ENCODE measurements at regions not wholly inside any gene's neighbourhood (a gene's known extent, or its start where the extent isn't known, plus 50 kb on each side); places are given as distances from the start of the nearest gene placed in this dataset.
A peak's percentile ranks its signal among the peaks of the same experiment; 100 is the strongest.

DNA sequence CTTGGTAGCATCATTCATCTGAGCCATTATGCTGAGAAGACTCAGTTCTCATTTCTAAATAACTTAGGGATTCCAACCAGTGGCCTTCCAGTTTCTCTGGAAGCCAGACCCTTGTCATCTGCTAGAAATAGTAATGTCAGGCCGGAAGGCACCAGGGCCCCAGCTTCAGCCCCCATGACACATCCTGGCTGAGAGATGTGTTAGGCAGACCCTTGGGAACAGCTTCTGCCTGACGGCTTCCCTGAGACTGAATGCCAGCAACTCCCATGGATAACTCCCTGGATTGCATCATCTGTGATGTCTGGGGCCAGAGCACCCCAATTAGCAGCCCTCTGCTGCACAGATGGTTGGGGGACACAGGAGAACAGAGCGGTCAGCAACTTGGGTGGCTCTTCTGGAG lies 583.5 kb upstream of the TBX3 start:
- H3K4me3 ChIP-seq = no peak overlapping the region
- H3K4me1 ChIP-seq = no peaks in the 10 kb centered on the region

DNA sequence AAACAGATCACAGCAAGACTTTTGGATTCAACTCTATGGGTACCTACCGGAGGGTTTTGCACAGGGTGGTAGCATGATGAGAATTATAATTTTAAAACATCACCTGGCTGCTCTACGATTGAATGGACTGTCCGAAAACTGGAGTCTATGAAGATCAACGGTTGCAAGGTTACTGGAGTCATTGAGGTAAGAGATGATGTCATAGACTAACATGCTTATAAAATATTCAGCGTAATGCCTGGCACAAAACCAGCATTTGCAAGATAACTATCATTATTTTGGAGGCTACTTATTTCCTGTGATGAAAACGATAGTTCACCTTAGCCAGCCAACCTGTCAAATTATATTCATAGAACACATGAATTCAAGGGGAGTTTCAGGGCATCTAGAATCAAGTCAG lies 580.6 kb upstream of the TBX3 start:
- Histone ChIP-seq H3K4me1 (peaks cover 0 to 4% (median 0%) of the 10 kb centered on the region in 4 donors), H3K9me3 (no peaks in the 10 kb centered on the region), H3K27me3 (no peaks in the 10 kb centered on the region), H3K27ac (no peak overlapping the region), H3K36me3 (no peaks in the 10 kb centered on the region), H3K4me3 (no peak overlapping the region)
- no peak for DNase-seq
- WGBS, 2 donors = 76 to 79% methylated on average over 6 of the region's 6 CpGs
- no peak for ATAC-seq (ENCODE audit: low FRiP score in 2 of 2)
- TF ChIP-seq POLR2AphosphoS5 (IDR thresholded peaks at IDR 0.05) (no peak), POLR2A (IDR thresholded peaks at IDR 0.05) (no peak), EP300 (IDR thresholded peaks at IDR 0.05) (no peak)
- TF ChIP-seq, protein P1, sequence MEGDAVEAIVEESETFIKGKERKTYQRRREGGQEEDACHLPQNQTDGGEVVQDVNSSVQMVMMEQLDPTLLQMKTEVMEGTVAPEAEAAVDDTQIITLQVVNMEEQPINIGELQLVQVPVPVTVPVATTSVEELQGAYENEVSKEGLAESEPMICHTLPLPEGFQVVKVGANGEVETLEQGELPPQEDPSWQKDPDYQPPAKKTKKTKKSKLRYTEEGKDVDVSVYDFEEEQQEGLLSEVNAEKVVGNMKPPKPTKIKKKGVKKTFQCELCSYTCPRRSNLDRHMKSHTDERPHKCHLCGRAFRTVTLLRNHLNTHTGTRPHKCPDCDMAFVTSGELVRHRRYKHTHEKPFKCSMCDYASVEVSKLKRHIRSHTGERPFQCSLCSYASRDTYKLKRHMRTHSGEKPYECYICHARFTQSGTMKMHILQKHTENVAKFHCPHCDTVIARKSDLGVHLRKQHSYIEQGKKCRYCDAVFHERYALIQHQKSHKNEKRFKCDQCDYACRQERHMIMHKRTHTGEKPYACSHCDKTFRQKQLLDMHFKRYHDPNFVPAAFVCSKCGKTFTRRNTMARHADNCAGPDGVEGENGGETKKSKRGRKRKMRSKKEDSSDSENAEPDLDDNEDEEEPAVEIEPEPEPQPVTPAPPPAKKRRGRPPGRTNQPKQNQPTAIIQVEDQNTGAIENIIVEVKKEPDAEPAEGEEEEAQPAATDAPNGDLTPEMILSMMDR (IDR thresholded peaks at IDR 0.05) = no peak

More for the DNA sequence above, 583.5 kb upstream of the TBX3 start:
- H3K27ac ChIP-seq = no peak overlapping the region
- H3K27me3 ChIP-seq = no peaks in the 10 kb centered on the region
- ATAC-seq (ENCODE audit: low FRiP score in 2 of 2) = peak in 1 of 2 donors; percentile 32
- H3K9me3 ChIP-seq = no peaks in the 10 kb centered on the region
- TF ChIP-seq POLR2AphosphoS5 (IDR thresholded peaks at IDR 0.05) (no peak), POLR2A (IDR thresholded peaks at IDR 0.05) (no peak), EP300 (IDR thresholded peaks at IDR 0.05) (no peak)
- TF ChIP-seq, protein P1 (IDR thresholded peaks at IDR 0.05) = no peak
- no peak for DNase-seq
- no peaks in the 10 kb centered on the region for H3K36me3 ChIP-seq
- 86 to 87% methylated on average over 1 to 3 of the region's 3 CpGs for WGBS, 2 donors

DNA sequence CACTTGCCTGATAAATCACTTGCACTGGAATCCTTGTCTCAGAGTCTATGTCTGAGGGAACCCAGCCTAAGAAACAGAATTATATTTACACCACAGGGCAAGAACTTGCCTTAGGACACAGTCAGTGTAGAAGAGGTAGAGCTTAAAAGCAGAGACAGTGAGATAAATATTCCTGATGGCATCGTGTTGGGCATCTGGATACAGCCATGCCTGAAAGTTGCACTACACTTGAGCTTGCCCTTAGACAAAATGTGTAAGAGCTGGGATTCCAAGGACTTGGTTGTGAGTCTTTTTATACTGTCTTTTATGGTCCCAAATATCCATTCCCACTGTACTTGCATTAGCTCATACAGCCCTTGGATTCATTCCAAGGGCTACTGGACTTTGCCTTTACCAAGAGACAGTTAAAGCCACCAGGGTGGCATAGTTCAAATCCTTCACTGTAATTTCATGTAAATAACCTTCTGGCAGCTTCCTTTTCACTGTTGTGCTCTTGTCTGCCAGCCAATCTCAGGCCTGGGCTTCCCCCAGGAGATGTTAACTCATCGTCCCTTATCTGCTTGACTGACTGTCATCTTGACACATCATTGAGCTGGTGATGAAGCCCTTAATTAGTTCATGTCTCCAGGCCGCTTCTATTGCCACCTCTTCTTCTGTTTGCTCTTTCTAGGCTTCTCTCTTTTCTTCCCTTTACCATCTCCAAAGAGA lies 577.9 kb upstream of the TBX3 start:
- 58 to 59% methylated on average over 3 of the region's 3 CpGs for WGBS, 2 donors
- TF ChIP-seq POLR2A (IDR thresholded peaks at IDR 0.05) = no peak
- no peak for TF ChIP-seq EP300 (IDR thresholded peaks at IDR 0.05)
- TF ChIP-seq, protein P1 (IDR thresholded peaks at IDR 0.05) = no peak
- TF ChIP-seq POLR2AphosphoS5 (IDR thresholded peaks at IDR 0.05) = no peak
- Histone ChIP-seq H3K4me1 (peaks cover 0 to 4% (median 0%) of the 10 kb centered on the region in 4 donors), H3K27ac (no peak overlapping the region), H3K36me3 (no peaks in the 10 kb centered on the region), H3K9me3 (no peaks in the 10 kb centered on the region), H3K4me3 (no peak overlapping the region), H3K27me3 (no peaks in the 10 kb centered on the region)
- ATAC-seq (ENCODE audit: low FRiP score in 2 of 2) = no peak
- DNase-seq = no peak

DNA sequence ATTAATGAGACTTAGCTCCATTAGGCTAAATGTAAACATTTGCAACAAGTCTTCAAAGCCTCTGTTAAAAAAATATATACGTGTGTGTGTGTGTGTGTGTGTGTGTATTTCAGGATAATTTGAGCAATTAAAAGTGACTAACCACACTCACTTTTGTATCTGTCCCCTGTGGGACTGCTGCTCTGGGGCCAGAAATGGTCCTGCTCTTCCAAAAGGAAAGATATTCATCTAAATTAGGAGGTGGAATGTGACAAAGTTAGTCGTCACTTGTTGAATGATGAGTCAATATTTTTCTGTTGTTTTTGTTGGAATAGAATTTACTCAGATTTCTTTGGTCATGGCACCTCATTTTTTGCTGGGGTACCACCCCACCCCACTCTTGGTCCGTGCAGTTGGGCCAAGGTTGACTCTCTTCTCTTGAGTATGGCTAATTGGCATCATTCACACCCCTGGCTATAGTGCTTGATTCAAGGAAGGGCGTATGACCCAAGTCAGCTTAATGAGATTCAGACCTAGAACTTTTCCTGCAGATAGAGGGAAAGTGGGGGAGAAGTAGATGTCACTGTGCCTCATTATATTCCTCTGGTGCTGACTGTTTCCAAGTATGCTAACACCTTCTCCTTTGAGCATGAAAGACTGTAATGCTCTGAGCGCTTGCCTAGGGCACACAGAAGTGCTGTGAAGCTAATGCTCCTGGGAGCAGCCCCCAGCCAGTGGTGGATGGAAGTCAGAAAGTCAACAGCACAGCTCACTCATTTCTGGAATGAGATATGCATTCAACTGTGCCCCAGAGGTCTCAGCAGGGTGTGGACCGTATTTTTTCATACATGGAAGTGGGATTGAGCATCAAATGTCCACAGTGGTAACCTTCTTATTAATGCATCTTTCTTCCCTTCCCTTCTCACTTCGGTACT lies 577.0 kb upstream of the TBX3 start:
- no peak for ATAC-seq (ENCODE audit: low FRiP score in 2 of 2)
- DNase-seq = no peak
- TF ChIP-seq POLR2AphosphoS5 (IDR thresholded peaks at IDR 0.05) = no peak
- TF ChIP-seq, protein P1 (IDR thresholded peaks at IDR 0.05) = no peak
- TF ChIP-seq POLR2A (IDR thresholded peaks at IDR 0.05) = no peak
- TF ChIP-seq EP300 (IDR thresholded peaks at IDR 0.05) = no peak
- Histone ChIP-seq H3K4me3 (no peak overlapping the region), H3K9me3 (no peaks in the 10 kb centered on the region), H3K4me1 (peaks cover 0 to 4% (median 0%) of the 10 kb centered on the region in 4 donors), H3K27me3 (no peaks in the 10 kb centered on the region), H3K36me3 (no peaks in the 10 kb centered on the region), H3K27ac (no peak overlapping the region)
- 57 to 61% methylated on average over 6 to 7 of the region's 7 CpGs for WGBS, 2 donors

All from upper lobe of left lung (tissue), 6 donors.